SK-N-SH treated with all-trans-retinoic acid at 6 μM for 48 hours (cell line): ENCODE measurements at regions not wholly inside any gene's neighbourhood (a gene's known extent, or its start where the extent isn't known, plus 50 kb on each side); places are given as distances from the start of the nearest gene placed in this dataset.

ENCODE experiments used
- ATAC-seq: fragments of 200-7000 bp; cut with Tn5 transposase; 3 replicates; pipeline ENCODE4 v1.9.1; 2020; ENCODE audit warnings: mild to moderate bottlenecking, moderate library complexity
- ARNTL ChIP-seq: fragments of 450-650 bp; formaldehyde crosslinking; IDR thresholded peaks from 2 replicates; pipeline ENCODE4 v1.5.0; 2020; ENCODE audit warnings: low read depth, mild to moderate bottlenecking, moderate library complexity, borderline replicate concordance
- BACH2 ChIP-seq: fragments of 250-450 bp; sonication (Bioruptor Pico); IDR thresholded peaks from 2 replicates; pipeline ENCODE4 v1.9.0; 2021; ENCODE audit warnings: mild to moderate bottlenecking, borderline replicate concordance
- CSDC2 ChIP-seq: fragments of 250-450 bp; sonication (Bioruptor Pico); IDR thresholded peaks from 2 replicates; pipeline ENCODE4 v1.5.0; 2020; ENCODE audit warnings: mild to moderate bottlenecking, moderate library complexity
- ESRRG ChIP-seq: fragments of 250-450 bp; sonication (Bioruptor Pico); IDR thresholded peaks from 2 replicates; pipeline ENCODE4 v1.6.1; 2021; ENCODE audit warnings: mild to moderate bottlenecking
- GLIS3 ChIP-seq: fragments of 250-450 bp; sonication (Bioruptor Pico); IDR thresholded peaks from 2 replicates; pipeline ENCODE4 v1.5.0; 2020; ENCODE audit warnings: mild to moderate bottlenecking, moderate library complexity
- ISL1 ChIP-seq: fragments of 250-450 bp; sonication (Bioruptor Pico); IDR thresholded peaks from 2 replicates; pipeline ENCODE4 v2.1.2; 2022; ENCODE audit warnings: mild to moderate bottlenecking, moderate library complexity
- OSR1 ChIP-seq: fragments of 250-450 bp; sonication (Bioruptor Pico); IDR thresholded peaks from 2 replicates; pipeline ENCODE4 v1.8.0; 2022; ENCODE audit warnings: moderate library complexity, mild to moderate bottlenecking, inconsistent platforms
- PPARA ChIP-seq: fragments of 250-450 bp; sonication (Bioruptor Pico); IDR thresholded peaks from 2 replicates; pipeline ENCODE4 v1.5.0; 2020; ENCODE audit warnings: mild to moderate bottlenecking, borderline replicate concordance
- RARB ChIP-seq: fragments of 250-450 bp; sonication (Bioruptor Pico); IDR thresholded peaks from 2 replicates; pipeline ENCODE4 v1.8.0; 2021; ENCODE audit warnings: mild to moderate bottlenecking, moderate library complexity
- SNAI2 ChIP-seq: fragments of 250-450 bp; sonication (Bioruptor Pico); IDR thresholded peaks from 2 replicates; pipeline ENCODE4 v1.5.0; 2020; ENCODE audit warnings: mild to moderate bottlenecking, moderate library complexity
- TCF4 ChIP-seq: fragments of 250-450 bp; sonication (Bioruptor Pico); IDR thresholded peaks from 2 replicates; pipeline ENCODE4 v1.8.0; 2021; ENCODE audit warnings: mild to moderate bottlenecking, moderate library complexity, borderline replicate concordance
- TOX ChIP-seq: fragments of 250-450 bp; sonication (Bioruptor Pico); IDR thresholded peaks from 2 replicates; pipeline ENCODE4 v1.8.0; 2021; ENCODE audit warnings: mild to moderate bottlenecking, moderate library complexity, borderline replicate concordance
- ZC3H10 ChIP-seq: fragments of 250-450 bp; sonication (Bioruptor Pico); IDR thresholded peaks from 2 replicates; pipeline ENCODE4 v1.5.1; 2021; ENCODE audit warnings: mild to moderate bottlenecking, moderate library complexity
- ZFP3 ChIP-seq: fragments of 250-450 bp; sonication (Bioruptor Pico); IDR thresholded peaks from 2 replicates; pipeline ENCODE4 v1.5.0; 2020; ENCODE audit warnings: mild to moderate bottlenecking, moderate library complexity
- ZFP30 ChIP-seq: fragments of 450-650 bp; formaldehyde crosslinking; IDR thresholded peaks from 2 replicates; pipeline ENCODE4 v1.5.0; 2022; ENCODE audit warnings: mild to moderate bottlenecking, moderate library complexity
- ZNF565 ChIP-seq: fragments of 450-650 bp; formaldehyde crosslinking; conservative IDR thresholded peaks from 2 replicates; pipeline ENCODE4 v1.5.0; 2020; ENCODE audit warnings: low read depth, mild to moderate bottlenecking, moderate library complexity
- ZNF70 ChIP-seq: fragments of 450-650 bp; formaldehyde crosslinking; IDR thresholded peaks from 2 replicates; pipeline ENCODE4 v1.5.0; 2020; ENCODE audit warnings: mild to moderate bottlenecking, moderate library complexity
- TF ChIP-seq, protein P1 (sequence below): fragments of 250-450 bp; sonication (Bioruptor Pico); IDR thresholded peaks from 2 replicates; pipeline ENCODE4 v1.5.1; 2020; ENCODE audit warnings: low read depth, mild to moderate bottlenecking, moderate library complexity
- TF ChIP-seq, protein P2 (sequence below): fragments of 250-450 bp; sonication (Bioruptor Pico); IDR thresholded peaks from 2 replicates; pipeline ENCODE4 v1.8.0; 2020; ENCODE audit warnings: mild to moderate bottlenecking, moderate library complexity, borderline replicate concordance
- TF ChIP-seq, protein P3 (sequence below): fragments of 250-450 bp; sonication (Bioruptor Pico); IDR thresholded peaks from 2 replicates; pipeline ENCODE4 v1.5.1; 2021; ENCODE audit warnings: mild to moderate bottlenecking, moderate library complexity
- TF ChIP-seq, protein P4 (sequence below): fragments of 250-450 bp; sonication (Bioruptor Pico); IDR thresholded peaks from 2 replicates; pipeline ENCODE4 v1.8.0; 2021; ENCODE audit warnings: low read depth, mild to moderate bottlenecking, moderate library complexity, borderline replicate concordance

DNA sequence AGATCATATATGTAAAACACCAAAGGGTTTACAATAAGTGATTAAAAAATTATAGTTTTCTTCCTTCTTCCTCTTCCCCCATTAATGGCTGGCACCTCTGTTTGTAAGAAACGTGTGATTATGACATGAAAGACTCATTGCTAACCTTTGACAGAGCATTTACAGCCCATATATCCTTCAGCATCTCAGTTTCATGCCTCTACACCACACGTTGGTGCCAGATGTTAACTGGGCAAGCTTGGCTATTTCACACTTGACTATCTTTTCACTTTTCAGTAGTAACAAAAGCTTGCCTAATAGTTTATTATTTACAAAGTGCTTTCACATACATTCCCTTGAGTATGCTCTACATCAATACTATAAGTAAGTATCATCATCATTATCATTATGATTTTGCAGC lies 65.3 kb upstream of the C1QTNF7 start (continued):
- TF ChIP-seq ISL1 (no peak), ARNTL (CRISPR knock-in tag) (no peak)

DNA sequence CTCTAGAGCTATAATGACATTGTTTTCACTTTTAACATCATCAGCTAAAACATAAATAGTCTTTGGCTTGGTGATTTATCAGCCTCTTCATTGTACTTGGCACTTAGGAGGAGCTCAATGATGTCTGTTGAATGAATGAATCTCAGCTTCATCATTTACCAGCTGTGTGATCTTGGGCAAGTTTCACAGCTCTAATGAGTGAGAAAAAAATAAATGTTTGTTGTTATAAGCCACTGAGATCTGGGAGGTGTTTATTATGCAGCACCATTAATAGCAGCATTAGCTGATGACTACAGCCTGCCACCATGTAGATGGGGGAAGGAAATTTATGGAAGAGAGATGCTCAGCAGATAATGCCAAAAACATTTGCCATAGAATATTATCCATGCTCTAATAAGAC lies 63.6 kb upstream of the C1QTNF7 start:
- TF ChIP-seq TOX (CRISPR knock-in tag) (no peak), SNAI2 (CRISPR knock-in tag) (no peak), ARNTL (CRISPR knock-in tag) (no peak), ZNF565 (CRISPR knock-in tag) (no peak)
- no peak for ATAC-seq

DNA sequence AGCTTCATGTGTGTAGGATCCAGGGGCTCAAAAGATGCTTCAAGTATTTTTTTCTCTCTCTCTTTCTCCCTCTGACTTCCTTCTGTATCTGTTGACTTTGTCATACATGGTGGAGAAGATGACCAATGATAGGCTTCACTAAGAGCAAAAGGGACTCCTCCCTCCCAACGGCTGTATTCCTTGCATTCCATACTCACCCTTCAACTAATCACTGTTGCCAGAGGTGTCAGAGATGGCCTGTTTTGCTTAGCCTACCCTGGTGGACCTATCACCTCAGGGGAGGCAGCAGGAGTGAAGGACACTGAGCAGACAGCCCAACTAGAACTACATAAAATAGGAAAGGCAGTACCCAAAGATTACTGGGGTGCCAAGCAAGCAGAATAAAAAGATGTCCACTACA lies 62.2 kb upstream of the C1QTNF7 start:
- no peak for ATAC-seq
- TF ChIP-seq GLIS3 (CRISPR knock-in tag) (no peak), ZFP3 (CRISPR knock-in tag) (no peak), ISL1 (no peak), ZFP30 (CRISPR knock-in tag) (no peak), TCF4 (CRISPR knock-in tag) (no peak), ESRRG (no peak), OSR1 (CRISPR knock-in tag) (no peak), ZNF70 (CRISPR knock-in tag) (no peak), ARNTL (CRISPR knock-in tag) (no peak), ZC3H10 (CRISPR knock-in tag) (no peak), ZNF565 (CRISPR knock-in tag) (no peak)
- TF ChIP-seq, protein P1, sequence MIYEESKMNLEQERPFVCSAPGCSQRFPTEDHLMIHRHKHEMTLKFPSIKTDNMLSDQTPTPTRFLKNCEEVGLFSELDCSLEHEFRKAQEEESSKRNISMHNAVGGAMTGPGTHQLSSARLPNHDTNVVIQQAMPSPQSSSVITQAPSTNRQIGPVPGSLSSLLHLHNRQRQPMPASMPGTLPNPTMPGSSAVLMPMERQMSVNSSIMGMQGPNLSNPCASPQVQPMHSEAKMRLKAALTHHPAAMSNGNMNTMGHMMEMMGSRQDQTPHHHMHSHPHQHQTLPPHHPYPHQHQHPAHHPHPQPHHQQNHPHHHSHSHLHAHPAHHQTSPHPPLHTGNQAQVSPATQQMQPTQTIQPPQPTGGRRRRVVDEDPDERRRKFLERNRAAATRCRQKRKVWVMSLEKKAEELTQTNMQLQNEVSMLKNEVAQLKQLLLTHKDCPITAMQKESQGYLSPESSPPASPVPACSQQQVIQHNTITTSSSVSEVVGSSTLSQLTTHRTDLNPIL (CRISPR knock-in tag): no peak

DNA sequence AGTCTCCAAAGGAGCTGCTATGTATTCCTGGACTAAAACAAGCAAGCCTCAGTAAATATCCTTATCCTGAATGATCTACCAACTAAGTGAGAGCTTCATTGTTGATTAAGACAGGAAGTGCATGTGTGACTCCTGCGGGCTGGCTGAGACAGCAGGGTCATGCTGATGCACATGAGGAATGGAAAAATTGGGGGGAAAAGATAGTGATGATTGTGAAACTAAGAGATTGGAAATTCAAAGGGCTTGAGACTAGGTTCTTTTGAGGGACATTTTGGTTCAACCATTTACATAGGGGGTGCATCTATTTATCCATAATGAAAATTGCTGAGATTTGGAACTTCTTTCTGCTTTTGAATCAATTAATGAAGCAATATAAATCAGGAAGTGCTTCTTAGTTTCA lies 61.1 kb upstream of the C1QTNF7 start:
- TF ChIP-seq ZFP30 (CRISPR knock-in tag) (no peak), BACH2 (CRISPR knock-in tag) (no peak), TCF4 (CRISPR knock-in tag) (no peak)
- TF ChIP-seq, protein P1 (CRISPR knock-in tag): no peak
- no peak for ATAC-seq

DNA sequence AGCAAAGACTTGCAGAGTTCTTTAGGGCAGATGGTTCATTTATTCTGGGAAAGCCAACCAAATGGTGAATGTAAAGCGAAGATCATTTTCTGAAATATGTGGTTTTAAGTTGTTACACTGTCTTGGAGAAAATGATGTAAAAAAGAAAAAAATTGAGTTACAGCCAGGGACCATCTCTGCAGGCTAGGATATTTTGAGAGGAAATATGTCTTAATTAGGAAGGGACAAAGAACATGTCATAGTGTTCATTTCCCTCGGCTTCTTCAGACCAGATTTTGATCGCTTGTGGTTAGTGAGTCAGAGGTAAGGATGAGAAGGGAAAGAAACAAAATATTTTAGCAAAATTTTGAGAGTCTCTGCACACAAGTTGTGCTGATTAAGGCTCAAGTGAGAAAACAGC lies 59.0 kb upstream of the C1QTNF7 start:
- ATAC-seq: peak; percentile 94
- TF ChIP-seq SNAI2 (CRISPR knock-in tag) (no peak), TOX (CRISPR knock-in tag) (no peak), RARB (no peak), PPARA (CRISPR knock-in tag) (no peak), TCF4 (CRISPR knock-in tag) (no peak), ZC3H10 (CRISPR knock-in tag) (no peak), OSR1 (CRISPR knock-in tag) (no peak), CSDC2 (CRISPR knock-in tag) (no peak), ZNF565 (CRISPR knock-in tag) (no peak), ARNTL (CRISPR knock-in tag) (no peak), ZNF70 (CRISPR knock-in tag) (no peak), GLIS3 (CRISPR knock-in tag) (no peak)
- TF ChIP-seq, protein P2, sequence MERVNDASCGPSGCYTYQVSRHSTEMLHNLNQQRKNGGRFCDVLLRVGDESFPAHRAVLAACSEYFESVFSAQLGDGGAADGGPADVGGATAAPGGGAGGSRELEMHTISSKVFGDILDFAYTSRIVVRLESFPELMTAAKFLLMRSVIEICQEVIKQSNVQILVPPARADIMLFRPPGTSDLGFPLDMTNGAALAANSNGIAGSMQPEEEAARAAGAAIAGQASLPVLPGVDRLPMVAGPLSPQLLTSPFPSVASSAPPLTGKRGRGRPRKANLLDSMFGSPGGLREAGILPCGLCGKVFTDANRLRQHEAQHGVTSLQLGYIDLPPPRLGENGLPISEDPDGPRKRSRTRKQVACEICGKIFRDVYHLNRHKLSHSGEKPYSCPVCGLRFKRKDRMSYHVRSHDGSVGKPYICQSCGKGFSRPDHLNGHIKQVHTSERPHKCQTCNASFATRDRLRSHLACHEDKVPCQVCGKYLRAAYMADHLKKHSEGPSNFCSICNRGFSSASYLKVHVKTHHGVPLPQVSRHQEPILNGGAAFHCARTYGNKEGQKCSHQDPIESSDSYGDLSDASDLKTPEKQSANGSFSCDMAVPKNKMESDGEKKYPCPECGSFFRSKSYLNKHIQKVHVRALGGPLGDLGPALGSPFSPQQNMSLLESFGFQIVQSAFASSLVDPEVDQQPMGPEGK (CRISPR knock-in tag): no peak
- TF ChIP-seq, protein P3, sequence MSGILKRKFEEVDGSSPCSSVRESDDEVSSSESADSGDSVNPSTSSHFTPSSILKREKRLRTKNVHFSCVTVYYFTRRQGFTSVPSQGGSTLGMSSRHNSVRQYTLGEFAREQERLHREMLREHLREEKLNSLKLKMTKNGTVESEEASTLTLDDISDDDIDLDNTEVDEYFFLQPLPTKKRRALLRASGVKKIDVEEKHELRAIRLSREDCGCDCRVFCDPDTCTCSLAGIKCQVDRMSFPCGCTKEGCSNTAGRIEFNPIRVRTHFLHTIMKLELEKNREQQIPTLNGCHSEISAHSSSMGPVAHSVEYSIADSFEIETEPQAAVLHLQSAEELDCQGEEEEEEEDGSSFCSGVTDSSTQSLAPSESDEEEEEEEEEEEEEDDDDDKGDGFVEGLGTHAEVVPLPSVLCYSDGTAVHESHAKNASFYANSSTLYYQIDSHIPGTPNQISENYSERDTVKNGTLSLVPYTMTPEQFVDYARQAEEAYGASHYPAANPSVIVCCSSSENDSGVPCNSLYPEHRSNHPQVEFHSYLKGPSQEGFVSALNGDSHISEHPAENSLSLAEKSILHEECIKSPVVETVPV (CRISPR knock-in tag): no peak
- TF ChIP-seq, protein P4, sequence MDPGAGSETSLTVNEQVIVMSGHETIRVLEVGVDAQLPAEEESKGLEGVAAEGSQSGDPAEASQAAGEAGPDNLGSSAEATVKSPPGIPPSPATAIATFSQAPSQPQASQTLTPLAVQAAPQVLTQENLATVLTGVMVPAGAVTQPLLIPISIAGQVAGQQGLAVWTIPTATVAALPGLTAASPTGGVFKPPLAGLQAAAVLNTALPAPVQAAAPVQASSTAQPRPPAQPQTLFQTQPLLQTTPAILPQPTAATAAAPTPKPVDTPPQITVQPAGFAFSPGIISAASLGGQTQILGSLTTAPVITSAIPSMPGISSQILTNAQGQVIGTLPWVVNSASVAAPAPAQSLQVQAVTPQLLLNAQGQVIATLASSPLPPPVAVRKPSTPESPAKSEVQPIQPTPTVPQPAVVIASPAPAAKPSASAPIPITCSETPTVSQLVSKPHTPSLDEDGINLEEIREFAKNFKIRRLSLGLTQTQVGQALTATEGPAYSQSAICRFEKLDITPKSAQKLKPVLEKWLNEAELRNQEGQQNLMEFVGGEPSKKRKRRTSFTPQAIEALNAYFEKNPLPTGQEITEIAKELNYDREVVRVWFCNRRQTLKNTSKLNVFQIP (CRISPR knock-in tag): no peak
- TF ChIP-seq, protein P1 (CRISPR knock-in tag): no peak
